HG02588 (cell line): ENCODE measurements at regions not wholly inside any gene's neighbourhood (a gene's known extent, or its start where the extent isn't known, plus 50 kb on each side); places are given as distances from the start of the nearest gene placed in this dataset.

Source experiments
- ATAC-seq: cut with Tn5 transposase; IDR thresholded peaks from one replicate; pipeline ENCODE4 v1.9.1; 2021; ENCODE audit warnings: mild to moderate bottlenecking, moderate library complexity; ENCODE audit not compliant: unreplicated experiment

DNA sequence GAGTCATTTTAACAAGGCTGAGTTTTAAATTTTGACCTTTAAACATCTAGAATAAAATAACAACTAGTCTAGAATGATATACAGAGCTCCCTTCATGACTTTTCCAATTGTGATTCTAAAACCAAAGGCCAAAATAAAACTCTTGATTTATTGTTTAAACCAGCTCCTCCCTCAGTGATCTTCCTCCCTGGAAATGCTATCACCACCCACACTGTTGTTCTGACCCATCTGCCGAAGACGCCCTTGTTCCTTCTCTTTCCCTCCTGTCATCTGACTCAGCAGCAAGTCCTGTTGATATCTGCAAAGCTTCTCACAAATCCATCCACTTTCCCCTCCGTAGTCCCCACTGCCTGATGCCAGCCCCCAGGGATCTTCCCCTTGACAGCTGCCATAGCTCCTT is 231.6 kb upstream of the DYNLRB2 start:
- no peak for ATAC-seq

DNA sequence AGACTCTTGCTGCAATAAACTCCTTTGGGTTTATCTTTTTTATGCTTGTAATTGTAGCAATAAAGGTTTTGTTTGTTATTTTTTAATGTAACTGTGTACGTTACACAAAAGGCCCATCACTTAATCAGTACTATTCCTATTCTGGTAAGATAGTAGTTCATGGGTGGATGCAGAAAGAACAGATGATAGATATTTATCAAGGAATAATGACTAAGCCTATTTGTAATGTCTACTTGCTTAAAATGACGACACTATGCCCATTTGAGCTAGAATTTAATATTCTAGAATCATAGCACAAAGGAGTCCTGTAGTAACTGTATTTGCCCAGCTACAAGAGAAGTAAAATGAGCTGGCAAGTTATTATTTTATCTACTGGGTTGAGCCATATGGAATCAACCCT is 235.4 kb upstream of the DYNLRB2 start:
- ATAC-seq: no peak

DNA sequence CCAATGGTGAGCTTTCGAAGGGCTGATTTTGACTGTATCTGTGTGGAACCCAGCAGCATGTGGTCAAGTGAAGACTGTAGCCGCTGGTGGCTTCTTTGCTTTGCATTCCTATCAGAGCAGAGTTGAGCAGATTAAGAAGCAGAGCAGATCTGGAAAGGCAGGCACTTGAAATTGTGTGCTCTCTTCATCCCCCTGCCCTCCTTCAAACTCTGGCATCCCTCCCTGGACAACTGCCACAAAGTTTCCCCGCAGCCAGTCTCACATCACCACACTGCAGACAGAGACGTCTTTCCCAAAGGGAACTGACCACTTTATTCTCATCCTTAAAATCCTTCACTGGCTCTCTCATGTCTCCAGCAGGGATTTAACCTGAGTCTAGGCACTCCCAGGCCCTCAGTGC is 237.1 kb upstream of the DYNLRB2 start:
- no peak for ATAC-seq

DNA sequence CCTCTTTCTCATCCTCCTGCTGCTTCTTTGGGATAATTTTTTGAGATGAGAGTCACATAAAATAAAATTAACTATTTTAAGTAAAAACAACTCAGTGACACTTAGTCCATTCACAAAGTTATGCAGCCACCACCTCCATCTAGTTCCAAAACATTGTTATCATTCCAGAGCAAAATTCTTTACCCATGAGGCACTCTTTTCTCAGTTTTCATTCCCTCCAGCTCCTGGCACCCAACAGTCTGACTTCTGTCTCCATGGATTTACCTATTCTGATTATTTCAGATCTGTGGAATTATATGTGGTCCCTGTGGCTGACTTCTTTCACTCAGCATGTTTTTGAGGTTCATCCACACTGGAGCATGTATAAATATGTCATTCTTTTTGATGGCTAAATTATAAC is 239.9 kb upstream of the DYNLRB2 start:
- ATAC-seq: no peak

DNA sequence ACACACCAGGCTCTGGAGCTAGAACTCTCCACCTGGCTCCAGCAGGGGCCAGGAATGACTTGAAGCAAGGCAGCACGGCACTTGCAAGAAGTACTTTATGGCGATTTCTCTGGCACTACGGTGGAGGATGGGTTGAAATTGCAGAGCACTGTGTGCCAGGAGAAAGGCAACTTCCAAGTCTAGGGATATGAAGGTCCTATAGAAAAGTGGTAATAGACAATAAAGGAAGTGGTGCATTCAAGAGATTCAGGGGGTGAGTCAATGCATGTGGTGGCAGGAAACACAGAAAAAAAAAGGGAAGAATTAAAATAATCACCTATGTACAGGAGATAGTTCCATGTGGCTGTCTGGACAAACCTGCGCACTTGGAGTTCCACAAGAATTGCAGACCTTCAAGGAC is 240.3 kb upstream of the DYNLRB2 start:
- no peak for ATAC-seq

DNA sequence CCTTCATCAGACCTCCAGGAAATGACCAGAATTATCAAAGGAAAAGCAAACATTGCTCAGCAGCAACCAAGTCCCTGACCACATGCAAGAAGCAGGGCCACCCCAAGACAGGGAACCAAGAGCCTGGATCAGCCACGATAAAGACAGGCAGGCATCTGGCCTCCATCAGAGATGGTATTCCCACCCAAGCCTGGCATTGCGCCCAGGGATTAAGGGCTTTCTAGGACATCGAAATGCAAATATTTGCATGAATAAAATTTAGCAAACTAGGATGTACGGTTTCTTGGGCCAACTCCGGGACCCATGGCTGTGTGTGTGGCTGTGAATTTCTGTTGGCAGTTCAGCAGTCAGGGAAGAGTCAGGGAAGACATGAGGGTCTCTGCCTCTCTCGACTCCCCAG is 241.4 kb upstream of the DYNLRB2 start:
- ATAC-seq: no peak

DNA sequence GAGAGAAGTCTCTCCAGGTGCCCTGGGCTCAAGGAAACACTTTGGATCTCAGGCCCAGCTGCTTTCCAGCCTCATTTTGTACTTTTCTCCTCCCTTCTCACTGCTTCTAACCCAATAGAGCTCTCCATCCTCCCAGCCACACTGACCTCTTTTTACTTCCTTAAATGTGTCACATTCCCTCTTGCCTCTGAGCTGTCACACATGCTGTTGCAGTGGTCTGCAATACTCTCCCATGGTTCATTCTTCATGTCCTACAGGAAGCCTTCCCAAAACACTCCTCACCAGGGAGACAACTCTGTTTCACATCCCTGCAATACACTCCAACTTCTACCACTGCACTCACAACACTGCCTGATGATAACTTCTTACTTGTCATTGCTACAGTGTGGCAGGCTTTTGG is 242.1 kb upstream of the DYNLRB2 start:
- no peak for ATAC-seq

DNA sequence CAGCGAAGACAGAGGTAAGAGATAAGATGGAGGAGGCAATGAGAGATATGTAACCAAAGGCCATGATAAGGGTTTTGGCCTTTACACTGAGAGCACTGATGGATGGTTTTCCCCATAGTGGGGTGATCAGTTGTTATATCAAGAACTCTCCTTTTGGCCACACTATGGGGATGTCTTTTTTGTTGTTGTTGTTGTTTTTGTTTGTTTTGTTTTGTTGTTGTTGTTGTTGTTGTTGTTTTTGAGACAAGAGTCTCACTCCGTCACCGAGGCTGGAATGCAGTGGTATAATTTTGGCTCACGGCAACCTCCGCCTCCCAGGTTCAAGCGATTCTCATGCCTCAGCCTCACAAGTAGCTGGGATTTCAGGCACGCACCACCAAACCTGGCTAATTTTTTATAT is 244.8 kb upstream of the DYNLRB2 start:
- no peak for ATAC-seq

DNA sequence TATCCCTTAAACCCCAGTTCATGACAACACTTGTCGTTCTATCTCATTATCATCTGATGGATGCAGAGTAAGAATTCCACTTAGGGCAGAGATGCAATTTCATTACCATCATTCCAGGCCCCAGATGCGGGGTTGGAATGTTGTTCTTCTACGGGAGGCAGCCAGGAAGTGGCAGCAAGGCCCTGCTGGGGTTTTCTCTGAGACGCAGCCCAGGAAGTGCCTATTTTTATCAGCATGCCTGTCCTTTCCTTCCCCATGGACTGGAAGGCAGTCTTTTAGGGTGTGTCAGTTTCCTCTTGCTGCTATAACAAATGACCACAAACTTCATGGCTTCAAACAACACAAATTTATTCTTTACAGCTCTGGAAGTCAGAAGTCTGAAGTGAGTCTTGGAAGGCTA is 246.6 kb upstream of the DYNLRB2 start:
- no peak for ATAC-seq

DNA sequence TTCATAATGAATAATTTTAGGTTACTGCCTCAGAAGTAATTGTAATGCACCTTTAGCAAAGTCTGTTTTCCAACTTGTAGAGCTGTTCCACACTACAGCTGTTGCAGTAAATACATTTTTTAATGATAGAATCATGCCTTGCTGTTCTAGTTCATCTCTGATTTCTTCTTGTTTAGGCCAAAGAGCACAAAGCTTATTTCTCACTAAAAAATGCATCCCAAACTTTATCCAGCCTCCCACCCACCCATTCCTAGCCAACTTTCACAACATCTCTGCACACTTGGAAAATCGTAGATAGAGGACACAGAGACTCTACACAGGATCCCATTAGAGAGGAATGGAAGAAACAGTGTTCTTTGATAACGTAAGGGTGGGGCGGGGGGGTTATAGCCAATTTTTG is 252.2 kb upstream of the DYNLRB2 start:
- no peak for ATAC-seq

DNA sequence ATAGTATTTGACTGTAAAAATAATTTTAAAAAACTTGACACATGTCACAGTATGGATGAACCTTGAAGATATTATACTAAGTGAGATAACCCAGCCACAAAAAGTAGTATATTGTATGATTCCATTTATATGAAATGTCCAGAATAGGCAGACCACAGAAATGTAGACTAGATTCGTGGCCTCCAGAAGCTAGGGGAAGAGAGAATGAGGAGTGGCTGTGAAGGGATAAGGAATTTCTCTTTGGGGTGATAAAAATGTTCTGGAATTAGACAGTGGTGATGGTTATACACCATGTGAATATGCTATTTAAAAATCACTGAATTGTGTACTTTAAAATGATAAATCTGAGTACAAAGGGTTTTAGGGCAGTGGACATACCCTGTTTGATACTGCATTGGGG is 253.1 kb upstream of the DYNLRB2 start:
- ATAC-seq: no peak

DNA sequence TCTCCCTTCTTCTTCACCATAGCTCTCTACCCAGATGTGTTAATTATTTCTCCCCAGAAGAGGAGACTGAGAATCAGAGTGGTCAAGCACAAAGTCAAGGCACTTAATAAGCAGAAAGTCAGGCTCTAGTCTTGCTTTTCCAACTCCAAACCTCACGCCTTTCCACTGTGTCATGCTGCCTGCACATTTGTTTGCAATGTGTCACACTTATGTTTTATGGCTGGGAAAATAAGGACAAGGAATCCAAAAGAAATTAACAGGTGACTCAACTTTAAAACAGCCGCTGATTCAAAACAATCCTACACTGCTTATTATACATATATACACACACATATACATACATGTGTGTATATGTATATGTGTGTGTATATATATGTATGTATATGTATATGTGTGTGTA is 255.7 kb upstream of the DYNLRB2 start:
- no peak for ATAC-seq

DNA sequence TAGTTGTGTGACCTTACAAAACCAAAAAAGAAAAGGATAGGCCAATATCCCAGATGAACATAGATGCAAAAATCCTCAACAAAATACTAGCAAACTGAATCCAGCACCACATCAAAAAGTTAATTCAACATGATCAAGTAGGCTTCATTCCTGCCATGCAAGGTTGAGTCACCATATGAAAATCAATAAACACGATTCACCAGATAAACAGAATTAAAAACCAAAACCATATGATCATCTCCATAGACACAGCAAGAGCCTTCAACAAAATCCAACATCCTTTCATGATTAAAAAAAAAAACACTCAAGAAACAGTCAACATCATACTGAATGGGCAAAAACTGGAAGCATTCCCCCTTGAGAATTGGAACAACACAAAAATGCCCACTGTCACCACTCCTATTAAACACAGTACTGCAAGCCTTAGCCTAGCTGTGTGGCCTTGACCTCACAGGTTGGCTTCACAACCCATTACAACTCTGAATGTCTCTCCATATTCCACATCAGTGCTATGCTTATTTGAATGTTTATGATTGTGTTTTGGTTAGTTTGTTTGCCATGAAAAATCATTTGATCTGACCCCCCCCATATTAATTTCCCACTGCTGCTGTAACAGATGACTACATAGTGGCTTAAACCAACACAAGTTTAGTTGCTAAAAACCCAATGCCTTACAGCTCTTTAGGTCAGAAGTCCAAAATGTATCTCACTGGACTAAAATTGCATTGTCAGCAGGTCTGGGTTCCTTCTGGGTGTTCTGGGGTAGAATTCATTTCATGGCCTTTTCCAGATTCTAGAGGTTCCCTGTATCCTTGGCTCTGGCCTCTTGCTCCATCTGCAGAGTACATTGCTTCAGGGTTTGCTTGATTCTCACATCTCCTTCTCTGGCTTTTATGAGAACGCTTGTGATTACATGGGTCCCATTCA is 257.1 kb upstream of the DYNLRB2 start:
- no peak for ATAC-seq

DNA sequence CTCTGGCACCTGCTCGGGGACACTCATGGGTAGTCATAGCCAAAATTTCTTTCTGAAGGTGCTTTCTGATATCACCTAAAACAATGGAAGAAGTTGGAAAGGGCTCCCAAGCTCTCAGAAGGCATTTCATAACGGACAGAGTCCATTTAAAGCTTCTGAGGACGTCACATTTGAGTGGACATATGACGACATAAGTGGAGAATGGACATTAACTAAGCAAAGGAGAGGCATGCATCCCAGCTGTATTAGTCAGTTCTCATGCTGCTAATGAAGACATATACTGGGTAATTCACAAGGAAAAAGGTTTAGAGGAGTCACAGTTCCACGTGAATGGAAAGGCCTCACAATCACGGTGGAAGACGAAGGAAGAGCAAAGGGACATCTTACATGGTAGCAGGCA is 260.2 kb upstream of the DYNLRB2 start:
- no peak for ATAC-seq

DNA sequence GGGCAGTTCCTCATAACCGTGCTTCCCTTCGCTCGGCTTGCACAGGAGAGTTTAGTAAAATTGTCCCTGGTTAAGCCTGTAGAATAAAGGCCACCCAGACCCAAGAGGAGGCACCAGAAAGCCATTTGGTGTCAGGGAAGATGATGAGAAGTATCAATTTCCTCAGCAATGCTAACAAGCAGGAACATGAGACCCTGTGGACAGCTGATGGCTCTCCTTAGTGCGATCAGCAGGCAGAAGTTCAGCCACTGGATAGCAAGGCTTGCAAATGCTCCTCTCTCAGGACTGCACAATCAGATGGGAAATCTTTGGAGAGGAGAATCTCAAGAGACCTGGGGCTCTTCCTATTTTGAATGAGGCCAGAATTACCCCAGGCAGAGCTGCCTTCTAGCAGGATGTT is 261.1 kb upstream of the DYNLRB2 start:
- no peak for ATAC-seq

DNA sequence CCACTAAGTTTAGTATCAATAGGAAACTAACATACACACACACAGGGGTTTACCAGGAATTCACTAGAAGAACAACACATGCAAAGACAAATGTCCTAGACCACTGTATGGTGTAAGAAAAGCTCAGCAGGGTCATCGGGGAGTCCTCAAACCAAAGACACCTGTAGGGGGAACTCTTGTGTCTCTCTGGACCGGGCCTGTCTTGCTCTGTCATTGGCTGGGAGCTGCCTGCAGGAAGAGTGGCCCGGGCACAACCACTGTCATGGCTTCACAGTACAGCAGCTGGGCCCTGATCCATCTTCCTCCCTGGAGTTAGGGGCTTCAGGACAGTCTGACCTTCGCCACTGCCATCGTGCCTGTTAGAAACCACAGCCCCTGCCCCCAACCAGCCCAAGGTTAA is 263.6 kb upstream of the DYNLRB2 start:
- ATAC-seq: no peak

DNA sequence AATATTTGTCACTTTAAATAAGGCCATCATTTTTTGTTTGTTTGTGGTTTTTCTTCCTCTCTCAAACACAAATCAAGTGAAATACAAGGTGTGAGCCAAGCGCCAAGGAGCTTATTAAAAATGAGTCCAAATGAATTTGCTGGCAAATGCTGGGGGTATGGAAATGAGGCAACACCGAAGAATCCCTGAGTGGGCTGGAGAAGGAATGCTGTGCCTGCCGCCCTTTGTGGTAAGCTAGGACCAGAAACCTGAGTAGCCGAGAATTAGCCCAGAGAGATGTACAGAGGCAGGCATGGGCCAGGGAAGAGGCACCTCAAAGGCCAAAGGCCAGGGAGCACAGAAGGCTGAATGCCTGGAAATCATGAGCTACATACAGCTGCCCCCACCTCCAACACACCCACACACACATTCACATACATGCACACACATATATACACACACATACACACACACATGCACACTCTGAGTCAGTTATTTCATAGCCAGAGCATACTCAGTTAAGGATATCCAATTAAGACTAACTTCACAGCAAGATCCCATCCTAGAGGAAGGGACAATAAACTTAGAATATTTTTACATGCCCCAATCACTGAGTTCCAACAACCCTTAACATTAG is 266.1 kb upstream of the DYNLRB2 start:
- no peak for ATAC-seq

DNA sequence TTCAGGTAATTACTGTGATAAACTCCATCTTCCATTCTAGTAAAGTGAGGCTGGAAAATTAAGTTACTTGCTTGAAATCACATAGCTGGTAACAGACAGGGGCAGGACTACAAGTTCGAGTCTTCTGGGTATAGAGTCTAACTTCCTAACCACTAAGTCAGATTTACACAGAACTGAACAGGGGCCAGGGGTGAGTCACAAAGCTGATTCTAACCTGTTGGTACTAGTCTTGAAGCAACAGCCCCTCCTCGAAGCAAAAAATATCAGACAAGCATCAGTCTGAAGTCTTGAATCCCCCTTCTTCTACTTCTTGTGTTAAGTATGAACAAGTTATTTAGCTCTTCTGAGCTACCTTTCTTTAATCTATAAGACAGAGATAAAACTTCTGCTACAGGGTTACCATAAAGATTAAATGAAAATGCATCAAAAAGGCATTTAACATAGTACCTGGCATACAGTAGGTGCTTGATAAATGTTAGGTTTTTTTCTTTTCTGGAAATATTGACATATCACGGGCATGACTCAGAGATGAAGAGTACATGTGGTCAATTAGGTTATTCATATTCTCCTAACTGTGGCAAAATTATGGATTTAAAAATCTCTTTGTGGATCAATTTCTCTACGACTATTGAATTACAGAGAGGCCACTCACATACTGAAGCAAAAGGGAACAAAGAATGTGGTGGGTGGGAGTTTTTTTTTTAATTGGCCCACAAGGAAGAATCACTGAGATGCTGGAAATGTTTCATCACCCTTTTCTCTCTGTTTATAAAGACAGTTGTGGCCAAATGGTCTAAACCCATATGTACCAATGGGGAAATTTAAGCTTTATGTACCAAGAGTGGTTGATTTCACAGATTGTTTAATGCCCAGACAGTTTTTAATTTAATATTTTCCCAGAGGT is 266.9 kb upstream of the DYNLRB2 start:
- no peak for ATAC-seq

DNA sequence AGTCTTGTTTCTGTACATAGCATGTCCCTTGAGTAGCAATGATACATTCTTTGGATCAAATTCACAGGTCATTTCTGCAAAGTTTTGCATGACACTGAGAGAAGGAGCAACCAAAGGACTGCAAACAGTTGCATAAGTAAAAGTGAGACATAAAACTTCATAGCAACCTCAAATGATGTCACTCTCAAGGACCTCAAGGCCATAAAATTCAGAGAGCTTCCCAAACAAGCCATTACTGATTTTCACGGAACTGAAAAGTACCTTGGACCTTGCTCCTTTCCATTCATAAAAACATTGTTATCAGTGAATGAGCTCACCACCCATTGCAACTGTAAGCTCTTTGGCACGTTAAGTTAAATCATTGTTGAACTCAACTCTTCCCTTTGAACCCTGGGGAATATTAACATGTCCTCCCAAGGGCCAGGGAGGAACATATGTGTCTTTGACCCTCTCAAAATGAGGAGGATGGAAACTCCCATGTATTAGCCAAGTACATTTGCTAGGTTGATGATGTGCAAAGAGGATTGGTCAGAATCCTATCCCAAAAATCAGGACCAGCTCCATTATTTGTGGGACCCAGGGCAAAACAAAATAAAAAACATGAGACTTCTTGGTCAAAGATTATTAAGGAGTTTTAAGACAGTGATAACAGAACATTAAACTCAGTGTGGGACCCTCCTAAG is 275.0 kb upstream of the DYNLRB2 start:
- no peak for ATAC-seq

DNA sequence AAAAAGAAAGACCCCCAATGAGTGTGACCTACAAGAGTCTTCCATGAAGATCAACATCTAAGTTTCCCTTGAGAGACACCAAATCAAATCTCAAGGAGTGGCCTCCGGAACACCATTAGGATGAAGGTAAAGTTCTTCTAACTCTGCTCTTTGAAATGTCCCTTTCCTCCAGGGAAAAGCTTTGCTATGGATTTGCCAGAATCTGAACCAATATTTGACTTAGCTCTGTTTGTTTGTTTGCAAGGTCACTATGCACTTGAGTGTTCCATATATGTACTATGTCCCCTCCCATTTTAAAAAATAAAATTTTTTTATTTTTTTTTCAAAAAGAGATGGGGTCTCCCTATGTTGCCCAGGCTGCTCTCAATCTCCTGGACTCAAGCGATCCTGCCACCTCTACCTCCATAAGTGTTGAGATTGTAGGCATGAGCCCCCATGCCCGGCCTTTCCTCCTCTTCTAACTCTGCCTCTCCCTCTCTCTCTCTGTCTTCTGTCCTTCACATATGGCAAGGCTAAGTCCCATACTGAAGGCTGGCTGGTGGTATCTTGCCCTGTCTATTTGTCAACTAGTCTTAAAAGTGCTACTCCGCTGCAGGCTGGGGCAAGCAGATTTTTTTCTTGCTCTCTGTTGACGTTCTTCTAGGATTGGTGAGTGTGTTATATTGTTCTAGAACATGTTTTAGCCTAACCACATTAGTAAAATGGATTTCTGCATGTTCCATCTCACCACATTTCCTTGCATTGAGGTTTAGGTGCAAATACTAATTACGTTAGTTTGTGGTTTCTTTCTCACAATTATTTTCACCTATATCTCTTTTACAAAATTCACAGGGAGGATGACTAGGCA is 276.7 kb upstream of the DYNLRB2 start:
- no peak for ATAC-seq
